ENCODE measurements at regions not wholly inside any gene's neighbourhood (a gene's known extent, or its start where the extent isn't known, plus 50 kb on each side); places are given as distances from the start of the nearest gene placed in this dataset.

GRCh38 chr5:26761045-26761444 lies 277.3 kb downstream of the CDH9 start:
- no peak for TF ChIP-seq POLR2AphosphoS5 (IDR thresholded peaks at IDR 0.05)
- no peak for TF ChIP-seq POLR2A (IDR thresholded peaks at IDR 0.05)

All from sigmoid colon (tissue), 4 donors.